SKM-1 (cell line): ENCODE measurements at regions not wholly inside any gene's neighbourhood (a gene's known extent, or its start where the extent isn't known, plus 50 kb on each side); places are given as distances from the start of the nearest gene placed in this dataset.

ENCODE experiments used
- DNase-seq: peaks from one replicate; lab custom pipeline; 2025; ENCODE audit not compliant: unreplicated experiment; lab: John Stamatoyannopoulos, UW

DNA sequence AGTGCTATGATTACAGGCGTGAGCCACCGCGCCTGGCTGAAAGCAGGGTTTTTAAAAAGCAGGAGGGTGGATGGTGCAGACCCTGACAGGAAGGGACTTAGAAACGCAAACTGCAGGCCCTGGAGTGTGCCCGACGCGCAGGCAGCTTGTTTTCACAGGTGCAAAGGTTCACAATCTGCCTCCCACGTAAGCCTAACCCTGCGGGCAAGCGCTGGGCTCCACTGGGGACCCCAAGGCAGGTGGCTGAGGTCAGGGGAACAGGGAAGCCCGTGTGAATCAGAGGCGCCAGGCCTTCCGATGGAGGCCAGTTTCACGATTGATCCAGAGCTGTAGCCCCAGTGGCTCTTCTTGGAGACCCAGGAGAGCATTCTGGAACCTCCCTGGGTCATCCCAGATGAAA, 256.3 kb downstream of the BRD1 start:
- no peak for DNase-seq

DNA sequence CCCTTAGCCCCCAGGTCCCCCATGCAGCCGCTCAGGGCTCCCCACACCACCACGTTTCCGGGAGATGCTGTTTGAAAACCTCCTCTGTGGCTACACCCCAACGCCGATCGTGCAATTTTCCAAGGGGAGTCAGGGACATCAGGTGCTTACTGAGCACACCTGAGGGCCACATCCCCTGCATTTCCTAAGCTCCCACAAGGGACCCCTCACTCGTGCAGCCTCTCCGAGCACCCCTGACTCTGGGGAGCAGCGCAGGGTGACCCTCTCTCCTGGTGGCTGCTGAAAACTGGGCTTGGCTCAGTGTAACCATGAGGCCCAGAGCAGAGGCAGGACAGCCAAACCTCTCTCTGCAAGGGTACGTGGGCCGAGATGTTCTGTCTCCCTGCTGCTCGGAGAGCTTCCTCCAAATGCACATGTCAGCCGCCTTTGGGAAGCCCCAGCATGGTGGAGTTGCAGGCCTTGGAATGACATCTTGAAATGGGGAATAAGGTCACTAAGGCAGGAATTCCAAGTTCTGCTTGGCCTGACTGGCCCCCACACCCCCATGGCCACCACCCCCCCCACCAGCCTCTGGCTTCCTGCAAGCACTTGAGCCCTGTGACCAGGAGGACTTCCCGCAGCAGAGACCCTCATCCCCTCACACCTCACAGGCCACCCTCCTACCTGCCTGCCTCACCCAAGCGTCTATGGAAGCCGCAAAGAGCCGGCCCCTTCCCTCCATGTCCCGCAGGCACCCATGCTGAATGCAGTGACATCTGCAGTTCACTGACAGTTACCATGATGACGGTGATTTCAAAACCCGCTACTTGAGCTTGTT, 257.4 kb downstream of the BRD1 start:
- DNase-seq, result no peak

DNA sequence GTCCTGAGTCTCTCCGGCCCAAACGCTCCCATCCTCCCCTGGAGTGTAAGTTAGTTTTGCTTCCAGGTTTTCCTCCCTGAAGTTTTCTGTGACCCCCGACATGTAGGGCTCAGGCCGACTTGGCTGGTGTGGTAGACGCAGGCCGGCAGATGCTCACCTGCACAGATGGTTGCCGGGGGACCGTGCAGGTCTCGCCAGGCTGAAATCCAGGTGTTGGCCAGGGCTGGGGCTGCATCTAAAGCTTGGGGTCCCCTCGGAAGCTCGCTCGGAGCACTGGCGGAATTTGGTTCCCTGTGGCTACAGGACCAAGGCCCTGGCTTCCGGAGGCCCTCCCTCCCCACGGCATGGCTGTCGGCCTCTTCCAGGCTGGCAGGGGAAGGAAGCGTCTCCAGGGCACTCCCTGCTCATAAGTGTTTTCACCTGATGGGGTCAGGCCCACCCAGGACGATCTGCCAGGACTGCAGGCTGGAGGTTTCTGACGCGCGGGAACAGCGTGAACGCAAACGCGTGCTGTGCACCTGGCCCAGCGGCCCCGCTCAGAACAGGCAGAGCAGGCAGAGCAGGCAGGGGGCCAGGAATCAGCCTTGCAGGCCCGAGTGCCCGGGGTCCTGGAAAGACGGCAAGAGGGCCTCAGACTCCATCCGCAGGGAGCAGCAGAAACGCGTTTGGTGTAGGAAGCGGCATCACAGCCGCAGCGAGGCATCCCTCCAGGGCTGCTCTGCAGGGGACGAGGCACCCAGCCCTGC, 258.2 kb downstream of the BRD1 start:
- DNase-seq, result no peak

DNA sequence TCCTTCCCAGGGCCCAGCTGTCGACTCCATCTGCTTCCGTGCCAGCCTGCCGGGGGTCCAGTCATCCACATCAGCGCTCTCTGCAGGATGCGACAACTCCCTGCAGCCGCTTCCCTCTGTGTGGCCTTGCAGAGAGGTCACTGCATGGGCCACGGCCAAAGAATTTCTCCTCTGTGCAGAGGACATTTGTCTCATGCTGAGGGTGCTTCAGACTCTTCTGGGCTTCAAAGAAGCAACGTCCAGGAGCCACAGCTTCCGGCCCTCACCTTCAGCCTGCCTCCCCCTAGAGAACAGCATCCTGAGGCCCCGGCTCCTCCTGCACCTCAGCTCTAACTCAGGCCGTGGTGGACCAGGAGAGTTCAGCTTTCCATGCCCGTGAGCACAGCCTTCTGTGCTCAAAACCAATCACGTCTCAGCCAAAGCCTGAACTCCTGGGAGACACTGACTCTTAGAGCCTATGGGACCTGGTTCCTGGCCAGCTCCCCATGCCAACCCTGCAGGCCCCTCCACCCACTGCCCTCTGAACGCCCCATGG, 258.9 kb downstream of the BRD1 start:
- DNase-seq, result no peak

DNA sequence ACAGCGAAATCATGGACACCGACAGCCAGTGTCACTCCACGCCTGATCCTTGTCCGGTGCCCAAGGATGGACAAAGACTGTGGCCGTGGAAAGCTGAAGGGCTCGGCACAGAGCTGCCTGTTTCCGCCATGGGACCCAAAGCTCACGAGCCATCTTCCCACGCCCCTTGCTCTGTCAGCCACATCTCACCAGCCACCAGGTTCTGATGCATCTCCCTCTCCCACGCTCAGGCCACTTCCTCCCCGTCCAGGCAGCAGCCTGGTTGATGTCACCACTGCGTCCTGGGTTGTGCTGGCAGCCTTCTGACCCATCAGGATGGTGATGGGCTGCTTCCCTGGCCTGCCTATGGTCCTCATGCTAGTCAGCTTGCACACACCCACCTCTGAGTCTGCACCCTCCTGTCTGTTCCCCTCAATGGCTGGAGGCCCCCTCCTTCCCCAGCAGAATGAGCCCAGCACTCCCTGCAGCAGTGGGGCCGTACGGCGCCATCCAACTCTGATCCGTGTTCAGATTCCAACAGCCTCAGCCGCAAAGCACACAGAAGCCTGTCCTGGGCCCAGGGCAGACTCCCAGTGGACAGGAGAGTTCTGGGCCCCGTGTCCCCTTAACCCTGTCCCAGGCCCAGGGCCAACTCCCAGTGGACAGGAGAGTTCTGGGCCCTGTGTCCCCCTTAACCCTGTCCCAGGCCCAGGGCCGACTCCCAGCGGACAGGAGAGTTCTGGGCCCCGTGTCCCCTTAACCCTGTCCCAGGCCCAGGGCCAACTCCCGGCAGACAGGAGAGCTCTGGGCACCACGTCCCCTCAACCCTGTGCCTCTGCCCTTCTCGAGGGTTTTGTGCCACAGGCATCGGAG, 259.5 kb downstream of the BRD1 start:
- DNase-seq, result no peak

DNA sequence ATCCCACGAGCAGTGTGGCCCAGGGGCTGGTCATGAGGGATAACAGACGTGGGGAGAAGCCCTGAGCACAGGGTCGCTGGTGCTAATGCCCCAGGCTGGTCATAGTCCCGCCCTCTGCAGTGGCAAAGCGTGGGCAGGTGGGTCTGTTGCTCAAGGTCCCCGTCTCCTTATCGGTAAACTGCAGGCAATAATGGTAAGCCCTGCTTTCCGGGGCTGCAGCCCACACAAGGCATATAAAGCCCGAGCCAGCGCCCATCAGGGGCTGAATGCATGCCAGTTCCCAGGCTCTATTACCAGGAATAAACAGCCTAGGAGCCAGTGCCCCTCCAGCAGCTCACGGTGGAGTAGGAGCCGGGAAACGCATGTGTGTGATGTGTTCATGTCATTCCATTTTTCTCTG, 261.0 kb downstream of the BRD1 start:
- DNase-seq, result no peak

DNA sequence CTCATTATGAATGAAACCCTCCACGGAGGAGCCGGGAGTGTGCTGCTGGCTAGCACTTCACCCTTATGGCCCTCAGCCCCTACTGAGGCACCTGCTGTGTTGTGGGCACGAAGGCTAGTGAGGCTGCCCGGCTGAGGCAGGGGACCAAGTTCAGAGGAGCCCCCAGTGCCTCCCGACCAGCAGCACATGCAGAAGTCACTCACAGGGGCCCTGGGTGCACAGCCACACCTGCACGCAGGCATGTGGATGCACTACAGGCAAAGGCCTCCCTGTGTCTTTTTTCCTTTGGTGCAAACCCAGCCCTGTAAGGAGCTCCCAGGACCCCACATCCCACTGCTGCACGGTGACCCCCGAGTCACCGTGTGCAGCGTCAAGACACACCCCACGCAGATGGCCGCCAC, 261.5 kb downstream of the BRD1 start:
- no peak for DNase-seq

DNA sequence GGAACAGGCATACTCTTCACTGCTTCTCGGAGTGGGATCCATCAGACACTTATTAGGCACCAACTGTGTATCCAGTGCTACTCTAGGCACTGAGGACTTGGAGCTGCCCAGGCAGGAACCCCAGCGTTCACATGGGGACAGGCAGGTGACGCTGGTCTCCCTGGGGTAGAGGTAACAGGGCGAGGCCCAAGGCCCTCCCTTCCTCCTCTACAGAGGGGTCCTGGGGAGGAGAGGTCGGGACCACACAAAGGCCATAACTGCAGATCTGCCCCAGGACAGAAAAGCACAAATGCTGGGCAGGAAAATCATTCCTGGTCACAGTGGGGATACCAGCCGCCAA, 262.2 kb downstream of the BRD1 start:
- no peak for DNase-seq

DNA sequence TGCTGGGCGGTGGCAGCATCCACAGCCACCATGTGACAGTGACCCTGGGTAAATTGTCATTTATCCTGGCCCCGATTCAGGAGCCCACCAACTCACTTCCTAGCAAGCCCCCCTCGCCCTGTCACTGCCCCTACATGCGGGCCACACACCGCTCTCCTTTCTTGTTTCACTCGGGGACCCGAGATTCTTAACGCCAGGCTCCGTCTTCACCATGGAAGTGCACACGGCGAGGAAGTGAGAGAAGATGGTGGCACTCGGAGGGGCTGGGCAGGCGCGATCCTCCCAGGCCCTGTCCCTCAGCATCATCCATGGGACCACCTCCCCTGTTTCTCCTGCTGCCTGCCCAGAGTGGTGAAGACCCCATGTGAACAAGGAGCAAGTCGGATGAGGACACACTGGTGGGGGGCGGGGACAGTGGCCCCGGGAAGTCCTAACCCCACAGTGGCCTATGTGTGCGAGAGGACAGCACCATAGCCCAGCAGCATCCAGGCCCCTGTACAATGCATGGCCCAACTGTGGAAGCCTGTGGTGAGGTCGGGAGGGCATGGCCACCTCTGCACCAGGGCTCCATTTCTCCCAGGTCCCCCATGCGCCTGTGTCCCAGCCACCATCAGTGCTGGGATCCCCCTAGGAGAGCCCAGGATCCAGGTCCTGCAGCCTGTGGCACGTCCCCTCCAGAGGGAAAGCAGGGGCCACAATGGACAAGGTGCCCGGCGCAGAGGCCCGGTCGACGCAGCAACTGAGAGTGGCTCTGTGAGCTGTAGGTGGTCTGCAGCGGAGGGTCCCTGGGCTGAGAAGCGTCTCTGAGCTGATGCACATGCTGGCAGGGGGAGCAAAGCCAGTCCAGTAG, 262.8 kb downstream of the BRD1 start:
- DNase-seq, result no peak

DNA sequence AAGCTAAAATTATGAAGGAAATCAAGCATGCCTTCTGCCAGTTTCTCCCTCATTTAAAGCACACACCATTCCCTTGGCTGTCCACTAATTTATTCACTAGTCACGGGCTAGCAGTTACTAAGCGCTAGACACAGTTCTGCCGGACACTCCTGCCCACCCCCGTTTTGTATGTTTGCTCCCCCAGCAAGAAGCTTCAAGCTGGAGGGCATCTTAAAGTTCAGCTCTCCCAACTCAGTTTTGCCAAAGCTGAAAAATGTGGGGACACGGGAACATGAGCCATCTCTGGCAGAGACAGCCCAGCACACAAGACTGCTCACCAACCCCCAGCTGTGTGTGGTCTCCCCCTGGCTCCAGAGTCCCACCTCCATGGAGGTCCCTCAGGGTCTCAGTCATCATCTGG, 263.6 kb downstream of the BRD1 start:
- DNase-seq, result no peak

DNA sequence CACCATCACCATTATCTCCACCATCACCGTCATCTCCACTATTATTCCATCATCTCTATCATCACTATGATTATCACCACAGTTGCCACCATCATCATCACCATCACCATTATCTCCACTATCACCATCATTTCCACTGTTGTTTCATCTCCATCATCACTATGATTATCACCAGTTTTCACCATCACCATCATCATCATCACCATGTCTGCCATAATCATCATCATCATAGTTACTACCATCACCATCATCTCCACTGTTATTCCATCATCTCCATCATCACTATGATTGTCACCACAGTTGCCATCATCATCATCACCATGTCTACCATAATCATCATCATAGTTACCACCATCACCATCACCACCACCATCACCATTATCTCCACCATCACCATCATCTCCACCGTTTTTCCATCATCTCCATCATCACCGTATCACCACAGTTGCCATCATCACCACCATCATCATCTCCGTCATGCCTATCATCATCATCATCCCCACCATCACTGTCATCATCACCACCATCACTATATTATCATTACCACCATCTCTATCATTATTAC, 264.9 kb downstream of the BRD1 start:
- no peak for DNase-seq

DNA sequence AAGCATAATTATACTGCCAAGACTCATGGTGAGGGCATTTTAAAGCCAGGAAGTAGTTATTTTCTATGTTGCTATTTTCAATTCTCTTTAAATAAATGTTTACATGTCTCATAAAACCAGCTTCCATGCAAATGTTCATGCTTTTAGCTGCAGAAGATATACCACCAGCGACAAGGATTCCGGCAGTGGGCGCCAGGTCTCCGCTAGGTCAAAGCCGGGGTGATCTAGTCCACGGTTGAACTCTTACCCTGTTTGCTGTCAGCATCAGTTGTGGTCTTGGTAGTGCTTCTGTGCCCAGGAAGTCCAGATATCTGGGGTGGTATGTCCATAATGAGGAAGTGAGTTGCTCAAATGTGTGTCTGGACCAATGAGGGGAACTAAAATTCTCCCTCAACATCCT, 265.7 kb downstream of the BRD1 start:
- no peak for DNase-seq

DNA sequence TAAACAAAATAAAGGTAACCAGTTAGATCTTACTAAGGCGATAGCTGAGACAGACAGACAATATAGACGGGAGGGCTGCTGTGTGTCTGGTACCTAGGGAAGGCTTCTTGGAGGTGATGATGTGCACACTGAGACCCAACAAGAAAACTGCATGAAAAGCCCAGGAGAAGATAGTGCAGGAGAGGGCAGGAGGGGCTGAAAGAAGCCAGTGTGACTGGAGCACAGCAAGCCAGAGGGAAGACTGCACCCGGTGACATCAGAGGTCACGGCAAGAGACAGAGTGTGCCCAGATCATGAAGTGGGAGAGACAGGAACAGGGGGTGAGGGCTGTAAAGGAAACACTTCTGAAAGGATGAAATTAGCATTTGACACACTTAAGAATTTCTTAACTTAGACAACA, 266.3 kb downstream of the BRD1 start:
- DNase-seq, result no peak

DNA sequence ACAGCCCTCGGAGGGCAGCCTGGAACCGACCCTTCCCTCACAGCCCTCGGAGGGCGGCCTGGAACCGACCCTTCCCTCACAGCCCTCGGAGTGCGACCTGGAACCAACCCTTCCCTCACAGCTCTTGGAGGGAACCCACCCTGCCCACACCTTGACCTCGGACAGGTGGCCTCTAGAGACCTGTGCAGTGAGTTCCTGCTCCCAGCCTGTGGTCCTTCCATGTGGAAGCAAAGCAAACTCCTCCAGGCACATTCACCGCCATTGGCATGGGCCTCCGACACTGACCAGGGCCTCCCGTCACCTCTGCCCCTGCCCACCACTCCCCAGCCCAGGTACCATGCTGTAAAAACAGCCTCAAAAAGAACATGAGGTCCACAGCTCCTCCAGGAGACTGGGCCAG, 272.1 kb downstream of the BRD1 start:
- no peak for DNase-seq

DNA sequence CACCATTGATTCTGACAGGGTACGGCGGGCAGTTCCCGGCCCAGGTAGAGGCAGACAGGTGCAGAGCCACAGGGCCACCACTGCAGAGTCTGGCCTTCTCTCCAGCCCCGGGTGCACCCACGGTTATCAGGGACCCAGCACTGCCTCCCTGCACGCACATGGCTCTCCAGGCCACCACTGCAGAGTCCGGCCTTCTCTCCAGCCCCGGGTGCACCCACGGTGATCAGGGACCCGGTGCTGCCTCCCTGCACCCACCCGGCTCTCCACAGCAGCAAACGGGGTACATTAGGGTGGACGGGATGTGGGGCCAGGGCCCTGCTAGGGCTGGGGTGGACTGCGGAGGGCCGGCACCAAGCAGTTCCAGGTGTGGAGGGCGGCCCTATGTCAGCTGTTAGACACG, 272.9 kb downstream of the BRD1 start:
- DNase-seq, result no peak

DNA sequence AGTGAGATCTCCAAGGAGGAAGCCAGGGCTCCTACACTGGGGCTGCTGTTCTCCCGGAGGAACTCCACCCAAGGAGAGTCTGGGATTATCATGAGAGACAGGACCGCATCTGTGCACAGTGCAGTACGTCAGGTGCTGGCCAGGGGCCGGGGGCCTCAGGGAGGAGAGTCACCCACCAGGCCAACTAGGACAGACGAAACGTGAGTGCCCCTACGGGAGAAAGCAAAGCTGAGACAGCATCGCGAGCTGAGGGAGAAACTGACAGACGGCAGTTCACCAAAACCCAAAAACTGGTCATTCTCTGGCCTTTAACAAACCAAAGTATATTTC, 273.4 kb downstream of the BRD1 start:
- DNase-seq, result no peak

DNA sequence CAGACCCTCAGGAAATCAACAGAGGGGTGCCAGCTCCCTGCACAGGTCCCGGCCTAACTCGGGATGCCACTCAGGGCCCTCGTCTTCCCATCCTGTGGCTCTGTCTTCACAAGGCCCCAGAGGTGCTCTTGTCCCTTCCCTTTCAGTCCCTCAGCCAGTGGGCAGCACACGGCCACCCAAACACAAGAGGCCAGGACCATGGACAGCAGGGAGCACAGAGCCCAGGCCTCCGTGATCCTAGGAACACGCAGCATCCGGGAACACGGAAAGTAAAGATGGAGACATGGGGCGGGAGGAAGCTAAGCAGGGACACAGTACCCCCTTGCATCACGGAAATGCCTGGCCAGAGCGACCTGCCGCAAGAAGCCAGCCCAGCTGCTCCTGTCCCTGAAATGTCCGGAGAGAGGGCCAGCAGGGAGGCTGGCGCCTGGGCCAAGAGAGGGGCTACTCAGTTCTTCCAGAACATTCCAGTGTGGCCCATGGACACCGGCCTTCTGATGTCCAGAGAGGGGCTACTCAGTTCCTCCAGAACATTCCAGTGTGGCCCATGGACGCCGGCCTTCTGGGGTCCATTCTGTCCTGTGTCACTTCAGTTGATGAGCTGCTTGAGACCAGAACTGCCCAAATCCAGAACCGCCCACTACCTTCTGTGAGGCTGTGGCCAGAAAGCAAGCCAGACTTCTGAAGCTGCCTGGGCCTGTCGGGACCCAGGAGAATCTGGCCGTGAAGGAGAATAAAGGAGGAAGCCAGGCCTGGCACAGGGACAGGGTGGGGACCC, 274.0 kb downstream of the BRD1 start:
- DNase-seq, result no peak

DNA sequence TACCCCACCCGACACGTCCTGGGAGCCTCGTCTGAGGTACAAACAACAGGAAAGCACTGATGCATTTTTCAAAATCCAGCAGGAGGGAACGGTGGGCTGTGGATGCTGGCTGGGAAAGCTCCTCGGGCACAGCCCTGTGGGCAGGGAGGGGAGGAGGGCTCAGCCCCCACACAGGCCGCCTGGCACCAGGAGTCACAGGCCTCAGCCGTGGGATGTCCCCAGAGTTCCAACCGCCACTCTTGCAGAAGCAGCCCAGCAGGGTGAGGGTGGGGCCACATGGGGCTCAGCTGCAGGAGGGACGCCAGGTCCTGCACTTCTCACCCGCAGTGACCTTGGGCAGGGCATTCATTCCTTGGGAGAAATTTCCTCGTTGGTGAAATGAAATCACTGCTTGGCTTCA, 274.6 kb downstream of the BRD1 start:
- no peak for DNase-seq

DNA sequence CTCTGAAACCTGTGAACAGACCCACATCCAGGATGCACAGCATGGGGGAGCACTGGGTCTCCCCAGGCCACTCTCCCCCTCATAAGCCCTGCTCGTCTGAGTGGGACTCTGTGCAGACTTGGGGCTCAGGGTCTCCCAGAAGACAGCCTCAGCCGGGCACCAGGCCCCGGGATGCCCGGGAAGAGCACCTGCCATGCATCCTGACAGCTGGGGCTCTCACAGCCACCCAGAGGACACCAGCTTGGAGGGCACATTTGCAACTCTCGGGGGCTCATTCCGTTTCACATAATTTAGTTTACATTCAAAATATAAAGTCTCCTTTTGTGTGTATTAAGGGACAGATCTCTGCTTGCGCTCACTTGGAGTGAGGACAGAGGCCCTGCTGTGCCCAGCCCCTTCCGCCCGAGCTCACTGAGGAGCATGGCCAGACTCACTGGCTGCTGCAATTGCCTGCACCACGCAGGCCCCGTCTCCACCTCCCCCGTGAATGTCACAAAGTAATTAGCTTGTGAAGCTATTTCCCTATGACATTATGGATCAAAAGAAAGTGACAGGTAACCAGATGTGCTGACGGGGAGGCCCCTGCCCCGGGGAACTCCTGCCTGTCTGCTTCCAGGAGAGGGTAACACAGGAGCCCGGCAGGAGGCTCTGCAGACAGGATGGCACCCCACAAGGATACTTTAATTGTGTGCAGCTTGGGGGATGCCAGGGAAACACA, 275.6 kb downstream of the BRD1 start:
- no peak for DNase-seq
